SK-N-SH (cell line): ENCODE measurements at regions not wholly inside any gene's neighbourhood (a gene's known extent, or its start where the extent isn't known, plus 50 kb on each side); places are given as distances from the start of the nearest gene placed in this dataset.
"Not testable (repeated sequence)": the region's sequence is repeated elsewhere in the genome, so short reads cannot be mapped to it uniquely, and the experiment has no call there.

Experiments used
- CTCF ChIA-PET: fragments of 300-600, 350-600 bp; formaldehyde crosslinking; extraction: SDS; loops from one replicate; lab custom pipeline; 2021; lab: Yijun Ruan, JAX
- POLR2A ChIA-PET: fragments of 350-600 bp; sonication (Branson Sonifier 250); formaldehyde crosslinking; extraction: SDS; loops from one replicate; lab custom pipeline; 2020; ENCODE audit warnings: antibody characterized with exemption, inconsistent platforms; lab: Yijun Ruan, JAX
- DNase-seq: peaks from one replicate; pipeline ENCODE4 v3.0.0; 2012
- H2AFZ ChIP-seq: fragments of 200-600 bp; sonication (generic); 2 replicates; pipeline ENCODE4 v1.8.1; 2016; ENCODE audit warnings: antibody characterized with exemption, mild to moderate bottlenecking, low read depth
- H3F3A ChIP-seq: fragments of 200-600 bp; sonication (generic); replicated peaks from 2 replicates; pipeline ENCODE3; 2016; ENCODE audit warnings: antibody characterized with exemption, mild to moderate bottlenecking; ENCODE audit not compliant: insufficient read depth
- H3K27ac ChIP-seq, 2 experiments: fragments of 200-500 bp in 1 of 2; fragments of 200-600 bp in 1 of 2; sonication (Bioruptor generic) in 1 of 2; sonication (generic), shearing (Covaris generic) in 1 of 2; 2 replicates each; pipeline versions ENCODE4 v1.5.1 to v1.6.1; 2014 to 2016; ENCODE audit warnings: low read depth in 2 of 2, inconsistent platforms in 1 of 2, low read length in 1 of 2, mild to moderate bottlenecking in 1 of 2, mixed read lengths in 1 of 2
- H3K27me3 ChIP-seq: fragments of 200-600 bp; sonication (generic), shearing (Covaris generic); 2 replicates; pipeline ENCODE4 v1.6.1; 2016; ENCODE audit warnings: mixed run types; ENCODE audit not compliant: insufficient read depth
- H3K36me3 ChIP-seq, 2 experiments: fragments of 200-500 bp in 1 of 2; fragments of 200-600 bp in 1 of 2; sonication (Bioruptor generic) in 1 of 2; sonication (generic) in 1 of 2; replicated peaks in 1 of 2; 2 replicates each; pipeline versions ENCODE3 to v1.5.1; 2014 to 2016; ENCODE audit warnings: low read length in 1 of 2, mild to moderate bottlenecking in 1 of 2; ENCODE audit not compliant: insufficient read depth in 2 of 2, control insufficient read depth in 1 of 2
- H3K4me1 ChIP-seq, 2 experiments: fragments of 200-500 bp in 1 of 2; fragments of 200-600 bp in 1 of 2; sonication (Bioruptor generic) in 1 of 2; sonication (generic), shearing (Covaris generic) in 1 of 2; 2 replicates each; pipeline versions ENCODE4 v1.5.1 to v1.6.1; 2014 to 2016; ENCODE audit warnings: low read depth in 1 of 2, low read length in 1 of 2, mixed run types in 1 of 2; ENCODE audit not compliant: insufficient read depth in 2 of 2, control insufficient read depth in 1 of 2
- H3K4me2 ChIP-seq: fragments of 200-600 bp; sonication (generic), shearing (Covaris generic); 2 replicates; pipeline ENCODE4 v1.6.1; 2017; ENCODE audit warnings: mixed run types
- H3K4me3 ChIP-seq, 2 experiments: fragments of 200-500 bp in 1 of 2; fragments of 200-600 bp in 1 of 2; sonication (Bioruptor generic) in 1 of 2; sonication (generic), shearing (Covaris generic) in 1 of 2; 2 replicates each; pipeline versions ENCODE4 v1.5.1 to v1.8.1; 2014 to 2016; ENCODE audit warnings: low read depth in 2 of 2, inconsistent platforms in 1 of 2, low read length in 1 of 2, mild to moderate bottlenecking in 1 of 2, mixed read lengths in 1 of 2, moderate library complexity in 1 of 2
- H3K79me2 ChIP-seq: fragments of 200-600 bp; sonication (generic); 2 replicates; pipeline ENCODE4 v1.8.1; 2017; ENCODE audit warnings: mild to moderate bottlenecking; ENCODE audit not compliant: insufficient read depth
- H3K9ac ChIP-seq: fragments of 200-600 bp; sonication (generic); 2 replicates; pipeline ENCODE4 v1.6.1; 2017; ENCODE audit warnings: mixed run types
- H3K9me2 ChIP-seq: fragments of 200-600 bp; sonication (generic); 2 replicates; pipeline ENCODE4 v1.6.1; 2017; ENCODE audit warnings: mixed run types
- H3K9me3 ChIP-seq: fragments of 200-600 bp; sonication (generic); 2 replicates; pipeline ENCODE4 v1.6.1; 2017; ENCODE audit warnings: mixed run types, mild to moderate bottlenecking, moderate library complexity
- H4K20me1 ChIP-seq: fragments of 200-600 bp; sonication (generic); 2 replicates; pipeline ENCODE4 v1.6.1; 2017; ENCODE audit warnings: mild to moderate bottlenecking, mixed run types; ENCODE audit not compliant: insufficient read depth
- CHD2 ChIP-seq: fragments of 150-350 bp; IDR thresholded peaks from 2 replicates; pipeline ENCODE4 v1.6.1; 2018; ENCODE audit warnings: low read length; ENCODE audit not compliant: partially characterized antibody
- ELF1 ChIP-seq: IDR thresholded peaks from 2 replicates; pipeline ENCODE4 v1.4.0; 2012
- EP300 ChIP-seq, 2 experiments: IDR thresholded peaks; 2 replicates each; pipeline versions ENCODE4 v1.4.0 to v1.6.1; 2012; ENCODE audit warnings: borderline replicate concordance in 1 of 2, low read depth in 1 of 2, low read length in 1 of 2
- EZH2phosphoT487 ChIP-seq: fragments of 200-600 bp; sonication (generic); IDR thresholded peaks from 2 replicates; pipeline ENCODE4 v1.6.1; 2017; ENCODE audit warnings: low read depth, mixed run types, mild to moderate bottlenecking, antibody characterized with exemption, moderate library complexity, borderline replicate concordance
- FOSL2 ChIP-seq: IDR thresholded peaks from 2 replicates; pipeline ENCODE4 v1.4.0; 2012; ENCODE audit warnings: low read depth, mild to moderate bottlenecking, moderate library complexity, borderline replicate concordance
- FOXJ3 ChIP-seq: sonication (generic); formaldehyde crosslinking; IDR thresholded peaks from 2 replicates; pipeline ENCODE4 v1.5.1; 2020; ENCODE audit warnings: mild to moderate bottlenecking, missing genetic modification reagents
- FOXM1 ChIP-seq: IDR thresholded peaks from 2 replicates; pipeline ENCODE4 v1.4.0; 2012; ENCODE audit warnings: low read depth, mild to moderate bottlenecking
- GABPA ChIP-seq: IDR thresholded peaks from 2 replicates; pipeline ENCODE4 v1.4.0; 2012; ENCODE audit warnings: low read depth, mild to moderate bottlenecking
- GATA2 ChIP-seq: sonication (generic); formaldehyde crosslinking; IDR thresholded peaks from 2 replicates; pipeline ENCODE4 v1.5.0; 2020; ENCODE audit warnings: mild to moderate bottlenecking, missing genetic modification reagents
- JUND ChIP-seq: IDR thresholded peaks from 2 replicates; pipeline ENCODE4 v1.4.0; 2012
- MEF2A ChIP-seq: IDR thresholded peaks from 2 replicates; pipeline ENCODE4 v1.4.0; 2012; ENCODE audit warnings: low read depth, borderline replicate concordance
- NRF1 ChIP-seq: IDR thresholded peaks from 2 replicates; pipeline ENCODE4 v1.6.1; 2012; ENCODE audit warnings: low read depth, mild to moderate bottlenecking, low read length
- PBX3 ChIP-seq: IDR thresholded peaks from 2 replicates; pipeline ENCODE4; 2012
- POLR2AphosphoS5 ChIP-seq: IDR thresholded peaks from 2 replicates; pipeline ENCODE4 v1.6.1; 2012; ENCODE audit warnings: low read depth, low read length
- RAD21 ChIP-seq: IDR thresholded peaks from 2 replicates; pipeline ENCODE4 v1.6.1; 2012; ENCODE audit warnings: mild to moderate bottlenecking, low read length
- RCOR1 ChIP-seq: fragments of 150-350 bp; IDR thresholded peaks from 2 replicates; pipeline ENCODE4 v1.6.1; 2017; ENCODE audit warnings: antibody characterized with exemption, low read length
- RXRA ChIP-seq: IDR thresholded peaks from 2 replicates; pipeline ENCODE4 v1.4.0; 2012; ENCODE audit warnings: low read depth, mild to moderate bottlenecking, borderline replicate concordance
- SIN3A ChIP-seq: IDR thresholded peaks from 2 replicates; pipeline ENCODE4 v1.6.1; 2012; ENCODE audit warnings: low read depth, mild to moderate bottlenecking, low read length, moderate library complexity, borderline replicate concordance
- SMC3 ChIP-seq: IDR thresholded peaks from 2 replicates; pipeline ENCODE4 v1.6.1; 2012; ENCODE audit warnings: low read depth, low read length, improper control_type of control experiment
- TAF1 ChIP-seq: IDR thresholded peaks from 2 replicates; pipeline ENCODE4 v1.6.1; 2012; ENCODE audit warnings: low read depth, mild to moderate bottlenecking, low read length, moderate library complexity, borderline replicate concordance
- TEAD4 ChIP-seq: IDR thresholded peaks from 2 replicates; pipeline ENCODE4 v1.4.0; 2012; ENCODE audit warnings: mild to moderate bottlenecking, borderline replicate concordance; ENCODE audit not compliant: insufficient read depth
- USF1 ChIP-seq: IDR thresholded peaks from 2 replicates; pipeline ENCODE4 v1.4.0; 2012; ENCODE audit warnings: low read depth, borderline replicate concordance
- WGBS: methylation state at CpG from one replicate; pipeline ENCODE4 v1.1.6; 2017; ENCODE audit warnings: low lambda C conversion rate; 5-methylcytosine and 5-hydroxymethylcytosine counted together

GRCh38 chr10:16195894-16196293 is 240.9 kb upstream of the PTER start:
- CTCF ChIA-PET, result no interaction called here
- Histone ChIP-seq H3K27ac (no peak overlapping the region), H4K20me1 (no peaks in the 10 kb centered on the region), H3K4me2 (no peak overlapping the region), H3F3A (no peaks in the 10 kb centered on the region), H3K4me3 (no peak overlapping the region), H3K9me2 (no peaks in the 10 kb centered on the region), H3K9me3 (no peaks in the 10 kb centered on the region), H3K9ac (no peak overlapping the region), H2AFZ (no peak overlapping the region), H3K79me2 (no peaks in the 10 kb centered on the region), H3K36me3 (no peaks in the 10 kb centered on the region), H3K27me3 (no peaks in the 10 kb centered on the region), H3K4me1 (no peaks in the 10 kb centered on the region)
- WGBS, result 26% methylated on average over 2 of the region's 2 CpGs
- no peak for TF ChIP-seq MEF2A
- TF ChIP-seq RAD21, result no peak
- TF ChIP-seq PBX3, result no peak
- TF ChIP-seq CHD2, result no peak
- no peak for TF ChIP-seq USF1
- no peak for TF ChIP-seq EP300 (IDR thresholded peaks at IDR 0.05; ENCODE audit: borderline replicate concordance in 1 of 2, low read depth in 1 of 2, low read length in 1 of 2)
- no peak for TF ChIP-seq SMC3
- no peak for TF ChIP-seq EZH2phosphoT487
- no peak for TF ChIP-seq NRF1
- TF ChIP-seq ELF1, result no peak
- TF ChIP-seq RXRA, result no peak
- no peak for TF ChIP-seq FOSL2
- POLR2A ChIA-PET, result no interaction called here
- no peak for DNase-seq

- no peaks in the 10 kb centered on the region for H3K9me2 ChIP-seq
- H3K9ac ChIP-seq, result no peak overlapping the region
- no peaks in the 10 kb centered on the region for H3K27me3 ChIP-seq
- no peaks in the 10 kb centered on the region for H3K36me3 ChIP-seq
- no peak overlapping the region for H3K27ac ChIP-seq
- 38% methylated on average over 4 of the region's 4 CpGs for WGBS
- TF ChIP-seq SMC3 (no peak), EZH2phosphoT487 (no peak), SIN3A (no peak), RCOR1 (no peak), RAD21 (no peak), JUND (no peak), TAF1 (no peak), GATA2 (CRISPR knock-in tag) (no peak), FOXJ3 (no peak), POLR2AphosphoS5 (no peak), FOXM1 (no peak), TEAD4 (no peak), GABPA (no peak), RXRA (no peak)
- no peaks in the 10 kb centered on the region for H3K9me3 ChIP-seq
- ChIA-PET POLR2A (no interaction called here), CTCF (no interaction called here)
- H3K79me2 ChIP-seq, result no peaks in the 10 kb centered on the region
- no peak overlapping the region for H3K4me2 ChIP-seq
- no peaks in the 10 kb centered on the region for H3F3A ChIP-seq
- no peak overlapping the region for H2AFZ ChIP-seq
- H3K4me1 ChIP-seq, result no peaks in the 10 kb centered on the region
- no peak overlapping the region for H3K4me3 ChIP-seq
- no peaks in the 10 kb centered on the region for H4K20me1 ChIP-seq
- no peak for DNase-seq
These were observed 237.6 kb upstream of the PTER start for GRCh38 chr10:16199216-16199615.

- 19% methylated on average over 1 of the region's 1 CpG for WGBS
- H3K79me2 ChIP-seq, H3K9me2 ChIP-seq, DNase-seq, H3K4me2 ChIP-seq, H3K9me3 ChIP-seq, H3K9ac ChIP-seq, H3K4me1 ChIP-seq, H3F3A ChIP-seq, CTCF ChIA-PET, H3K27ac ChIP-seq, H3K4me3 ChIP-seq, POLR2A ChIA-PET, H2AFZ ChIP-seq, H3K36me3 ChIP-seq, H4K20me1 ChIP-seq, H3K27me3 ChIP-seq: not testable (repeated sequence)
These were observed 213.2 kb upstream of the PTER start for GRCh38 chr10:16223618-16224017.
